ENCODE measurements at regions not wholly inside any gene's neighbourhood (a gene's known extent, or its start where the extent isn't known, plus 50 kb on each side); places are given as distances from the start of the nearest gene placed in this dataset.

GRCh38 chr6:20302702-20303251, 90.5 kb upstream of the MBOAT1 start:
- H3K27me3 ChIP-seq (ENCODE audit: insufficient read depth, low read depth) = no peaks in the 10 kb centered on the region
- no peak overlapping the region for H3K27ac ChIP-seq
- H3K4me3 ChIP-seq (IDR thresholded peaks at IDR 0.05; ENCODE audit: insufficient read depth, low read depth, low read length) = no peak overlapping the region
- no peak overlapping the region for H3K4me2 ChIP-seq
- no peaks in the 10 kb centered on the region for H3K79me2 ChIP-seq (ENCODE audit: insufficient read depth, low read depth)
- TF ChIP-seq CTCF (conservative IDR thresholded peaks at IDR 0.05; ENCODE audit: low read depth, low read length) = no peak
- no peaks in the 10 kb centered on the region for H4K20me1 ChIP-seq (ENCODE audit: insufficient read depth)
- H3K9ac ChIP-seq = no peak overlapping the region
- H3K36me3 ChIP-seq (ENCODE audit: insufficient read depth) = no peaks in the 10 kb centered on the region
- no peak overlapping the region for H2AFZ ChIP-seq (ENCODE audit: low read depth)
- no peaks in the 10 kb centered on the region for H3K4me1 ChIP-seq (ENCODE audit: low read depth, poor library complexity, severe bottlenecking)

GRCh38 chr6:20306491-20306890, 94.2 kb upstream of the MBOAT1 start:
- Histone ChIP-seq H3K36me3 (ENCODE audit: insufficient read depth) (no peaks in the 10 kb centered on the region), H4K20me1 (ENCODE audit: insufficient read depth) (no peaks in the 10 kb centered on the region), H3K27me3 (ENCODE audit: insufficient read depth, low read depth) (no peaks in the 10 kb centered on the region), H3K4me2 (no peak overlapping the region), H3K27ac (no peak overlapping the region), H3K4me1 (ENCODE audit: low read depth, poor library complexity, severe bottlenecking) (no peaks in the 10 kb centered on the region), H3K79me2 (ENCODE audit: insufficient read depth, low read depth) (no peaks in the 10 kb centered on the region), H3K4me3 (IDR thresholded peaks at IDR 0.05; ENCODE audit: insufficient read depth, low read depth, low read length) (no peak overlapping the region), H2AFZ (ENCODE audit: low read depth) (no peak overlapping the region), H3K9ac (no peak overlapping the region)
- no peak for TF ChIP-seq CTCF (conservative IDR thresholded peaks at IDR 0.05; ENCODE audit: low read depth, low read length)

- no peak overlapping the region for H2AFZ ChIP-seq (ENCODE audit: low read depth)
- H3K4me2 ChIP-seq = no peak overlapping the region
- TF ChIP-seq CTCF (conservative IDR thresholded peaks at IDR 0.05; ENCODE audit: low read depth, low read length) = no peak
- no peaks in the 10 kb centered on the region for H4K20me1 ChIP-seq (ENCODE audit: insufficient read depth)
- H3K27ac ChIP-seq = no peak overlapping the region
- H3K79me2 ChIP-seq (ENCODE audit: insufficient read depth, low read depth) = no peaks in the 10 kb centered on the region
- H3K4me1 ChIP-seq (ENCODE audit: low read depth, poor library complexity, severe bottlenecking) = no peaks in the 10 kb centered on the region
- H3K4me3 ChIP-seq (IDR thresholded peaks at IDR 0.05; ENCODE audit: insufficient read depth, low read depth, low read length) = no peak overlapping the region
- no peaks in the 10 kb centered on the region for H3K36me3 ChIP-seq (ENCODE audit: insufficient read depth)
- H3K9ac ChIP-seq = no peak overlapping the region
- no peaks in the 10 kb centered on the region for H3K27me3 ChIP-seq (ENCODE audit: insufficient read depth, low read depth)
Observed at GRCh38 chr6:20309186-20309585, 92.5 kb upstream of the E2F3 start.

- Histone ChIP-seq H3K9ac (no peak overlapping the region), H3K4me2 (no peak overlapping the region), H3K4me3 (IDR thresholded peaks at IDR 0.05; ENCODE audit: insufficient read depth, low read depth, low read length) (no peak overlapping the region)
Observed at GRCh38 chr6:20310185-20310584, 91.5 kb upstream of the E2F3 start.

More at GRCh38 chr6:20310185-20310584, 91.5 kb upstream of the E2F3 start:
- TF ChIP-seq CTCF (conservative IDR thresholded peaks at IDR 0.05; ENCODE audit: low read depth, low read length) = no peak
- Histone ChIP-seq H2AFZ (ENCODE audit: low read depth) (no peak overlapping the region), H3K79me2 (ENCODE audit: insufficient read depth, low read depth) (no peaks in the 10 kb centered on the region), H3K4me1 (ENCODE audit: low read depth, poor library complexity, severe bottlenecking) (no peaks in the 10 kb centered on the region), H3K36me3 (ENCODE audit: insufficient read depth) (no peaks in the 10 kb centered on the region), H4K20me1 (ENCODE audit: insufficient read depth) (no peaks in the 10 kb centered on the region), H3K27me3 (ENCODE audit: insufficient read depth, low read depth) (no peaks in the 10 kb centered on the region), H3K27ac (no peak overlapping the region)

All from KMS-11 (cell line).